Endothelial cell of umbilical vein (primary cell): ENCODE measurements at regions not wholly inside any gene's neighbourhood (a gene's known extent, or its start where the extent isn't known, plus 50 kb on each side); places are given as distances from the start of the nearest gene placed in this dataset.

Experiments used
- BruUV-seq: library from RNA; stranded (reverse); fragments of 400-500 nt; replicated peaks from 2 replicates; lab custom pipeline; 2021; lab: Mats Ljungman, UMichigan
- CTCF ChIA-PET: fragments of 300-600, 350-600 bp; sonication (Branson Sonifier 250); formaldehyde crosslinking; loops from one replicate; lab custom pipeline; 2021; ENCODE audit warnings: antibody characterized with exemption, inconsistent platforms; lab: Charles Lee
- POLR2A ChIA-PET: fragments of 300-600, 350-600 bp; sonication (Branson Sonifier 250); formaldehyde crosslinking; loops from one replicate; lab custom pipeline; 2021; ENCODE audit warnings: antibody characterized with exemption, inconsistent platforms; lab: Charles Lee
- DNase-seq: peaks from one replicate; pipeline ENCODE4 v3.0.0-alpha.2; 2011; ENCODE audit warnings: low read depth, low spot score
- FAIRE-seq: peaks from 2 replicates; lab custom pipeline; 2011; peaks lifted over from hg19 to GRCh38; lab: Jason Lieb, UNC
- H2AFZ ChIP-seq: 2 replicates; pipeline ENCODE4 v1.6.0; 2012; ENCODE audit warnings: low read depth, low read length, control low read depth, inconsistent platforms
- H3K27ac ChIP-seq: 2 replicates; pipeline ENCODE4 v1.5.1; 2011; ENCODE audit warnings: low read depth, mild to moderate bottlenecking, control low read depth, low read length, moderate library complexity; ENCODE audit not compliant: insufficient read depth
- H3K27me3 ChIP-seq, 2 experiments: 2 replicates each; pipeline versions ENCODE4 v1.6.0 to v1.6.1; 2011; ENCODE audit warnings: low read length in 2 of 2, mixed read lengths in 1 of 2; ENCODE audit not compliant: control insufficient read depth in 2 of 2, insufficient read depth in 2 of 2
- H3K36me3 ChIP-seq, 2 experiments: 2 replicates in 1 of 2; 3 replicates in 1 of 2; pipeline ENCODE4 v1.5.1; 2011; ENCODE audit warnings: low read length in 2 of 2, mild to moderate bottlenecking in 1 of 2, moderate library complexity in 1 of 2; ENCODE audit not compliant: control insufficient read depth in 2 of 2, insufficient read depth in 2 of 2; ENCODE audit errors: extremely low read depth in 1 of 2
- H3K4me1 ChIP-seq: 3 replicates; pipeline ENCODE4 v1.5.1; 2011; ENCODE audit warnings: mild to moderate bottlenecking, low read length; ENCODE audit not compliant: control insufficient read depth, insufficient read depth; ENCODE audit errors: extremely low read depth
- H3K4me2 ChIP-seq: 2 replicates; pipeline ENCODE4 v1.6.1; 2011; ENCODE audit warnings: low read length, control low read depth, mixed read lengths; ENCODE audit not compliant: insufficient read depth
- H3K4me3 ChIP-seq, 3 experiments: fragments of 200-600 bp in 1 of 3; sonication (generic), shearing (Covaris generic) in 1 of 3; replicated peaks in 1 of 3; 2 replicates each; pipeline ENCODE4 v1.5.1; 2011 to 2016; ENCODE audit warnings: control low read depth in 3 of 3, low read length in 3 of 3, mild to moderate bottlenecking in 2 of 3, inconsistent platforms in 1 of 3, low read depth in 1 of 3, moderate library complexity in 1 of 3; ENCODE audit not compliant: insufficient read depth in 1 of 3
- H3K79me2 ChIP-seq: 2 replicates; pipeline ENCODE4 v1.6.0; 2012; ENCODE audit warnings: low read length, inconsistent platforms; ENCODE audit not compliant: control insufficient read depth, insufficient read depth
- H3K9ac ChIP-seq: replicated peaks from 2 replicates; pipeline ENCODE3; 2011; ENCODE audit warnings: low read length, control low read depth; ENCODE audit not compliant: insufficient read depth; ENCODE audit errors: extremely low read depth
- H3K9me1 ChIP-seq: replicated peaks from 3 replicates; pipeline ENCODE4 v1.6.0; 2011; ENCODE audit warnings: mild to moderate bottlenecking, low read length; ENCODE audit not compliant: control insufficient read depth, insufficient read depth; ENCODE audit errors: extremely low read depth
- H3K9me3 ChIP-seq: replicated peaks from 2 replicates; pipeline ENCODE4 v1.5.1; 2012; ENCODE audit warnings: low read length, inconsistent platforms; ENCODE audit not compliant: control insufficient read depth, insufficient read depth
- H4K20me1 ChIP-seq: replicated peaks from 2 replicates; pipeline ENCODE3; 2011; ENCODE audit warnings: mild to moderate bottlenecking, low read length; ENCODE audit not compliant: control insufficient read depth, insufficient read depth; ENCODE audit errors: extremely low read depth
- EZH2 ChIP-seq: IDR thresholded peaks from 2 replicates; pipeline ENCODE4 v1.6.1; 2012; ENCODE audit warnings: borderline replicate concordance, low read depth, mild to moderate bottlenecking, moderate library complexity, low read length, inconsistent platforms; ENCODE audit not compliant: severe bottlenecking
- FOS ChIP-seq: IDR thresholded peaks from 2 replicates; pipeline ENCODE4 v1.6.1; 2011; ENCODE audit warnings: mild to moderate bottlenecking, low read length, moderate library complexity, borderline replicate concordance; ENCODE audit not compliant: insufficient read depth
- GATA2 ChIP-seq: IDR thresholded peaks from 2 replicates; pipeline ENCODE4 v1.7.0; 2011; ENCODE audit warnings: low read depth, mild to moderate bottlenecking, moderate library complexity, mixed read lengths, low read length; ENCODE audit not compliant: insufficient read length, insufficient read depth
- JUN ChIP-seq: IDR thresholded peaks from 2 replicates; pipeline ENCODE4 v1.6.1; 2011; ENCODE audit warnings: borderline replicate concordance, low read depth; ENCODE audit not compliant: insufficient read length, insufficient read depth
- MYC ChIP-seq: IDR thresholded peaks from one replicate; pipeline ENCODE4 v1.6.1; 2011; ENCODE audit warnings: mild to moderate bottlenecking, low read depth, low read length
- POLR2A ChIP-seq: IDR thresholded peaks from 2 replicates; pipeline ENCODE4 v1.6.1; 2012; ENCODE audit warnings: low read depth, mild to moderate bottlenecking, control low read depth, low read length
- POLR2AphosphoS5 ChIP-seq: IDR thresholded peaks from 2 replicates; pipeline ENCODE4 v1.6.1; 2012; ENCODE audit warnings: low read depth, mild to moderate bottlenecking, control low read depth, low read length, moderate library complexity; ENCODE audit not compliant: insufficient read depth
- dilution Hi-C: fragments of 300-500 bp; cut with MboI; formaldehyde crosslinking; loops from one replicate; pipeline ENCODE4 v1.15.0; 2019; ENCODE audit warnings: low sequenced_read_pairs; ENCODE audit not compliant: extremely low pct_ligation_motif_present
- intact Hi-C: fragments of 100-400 bp; cut with micrococcal nuclease; formaldehyde crosslinking; loops from one replicate; pipeline ENCODE4 v1.10.0; 2022
- TF ChIP-seq, protein P1 (sequence below), 2 donors: IDR thresholded peaks; 1 replicate in 1 of 2; 2 replicates in 1 of 2; pipeline ENCODE4 v1.5.1; 2011; ENCODE audit warnings: low read length in 2 of 2, mild to moderate bottlenecking in 2 of 2, moderate library complexity in 2 of 2, control low read depth in 1 of 2, inconsistent platforms in 1 of 2, low read depth in 1 of 2; ENCODE audit not compliant: insufficient read depth in 1 of 2; ENCODE audit errors: extremely low read depth in 1 of 2
- TF ChIP-seq, protein P2 (sequence below): IDR thresholded peaks from 2 replicates; pipeline ENCODE4 v1.6.1; 2011; ENCODE audit not compliant: insufficient read depth, insufficient read length

DNA sequence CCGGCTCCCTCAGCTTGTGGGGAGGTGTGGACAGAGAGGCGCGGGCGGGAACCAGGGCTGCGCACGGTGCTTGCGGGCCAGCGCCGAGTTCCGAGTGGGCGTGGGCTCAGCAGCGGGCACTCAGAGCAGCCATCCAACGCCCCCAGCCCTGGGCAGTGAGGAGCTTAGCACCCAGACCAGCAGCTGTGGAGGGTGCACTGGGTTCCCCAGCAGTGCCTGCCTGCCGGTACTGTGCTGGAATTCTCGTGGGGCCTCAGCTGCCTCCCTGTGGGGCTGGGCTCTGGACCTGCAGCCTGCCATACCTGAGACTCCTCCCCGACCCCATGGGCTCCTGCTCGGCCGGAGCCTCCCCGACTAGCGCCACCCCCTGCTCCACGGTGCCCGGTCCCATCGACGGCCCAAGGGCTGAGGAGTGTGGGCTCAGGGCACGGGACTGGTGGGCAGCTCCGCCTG, 92.7 kb downstream of the MANEA start:
- no peak overlapping the region for H3K9ac ChIP-seq
- no TSS peak for BruUV-seq
- TF ChIP-seq, protein P1, sequence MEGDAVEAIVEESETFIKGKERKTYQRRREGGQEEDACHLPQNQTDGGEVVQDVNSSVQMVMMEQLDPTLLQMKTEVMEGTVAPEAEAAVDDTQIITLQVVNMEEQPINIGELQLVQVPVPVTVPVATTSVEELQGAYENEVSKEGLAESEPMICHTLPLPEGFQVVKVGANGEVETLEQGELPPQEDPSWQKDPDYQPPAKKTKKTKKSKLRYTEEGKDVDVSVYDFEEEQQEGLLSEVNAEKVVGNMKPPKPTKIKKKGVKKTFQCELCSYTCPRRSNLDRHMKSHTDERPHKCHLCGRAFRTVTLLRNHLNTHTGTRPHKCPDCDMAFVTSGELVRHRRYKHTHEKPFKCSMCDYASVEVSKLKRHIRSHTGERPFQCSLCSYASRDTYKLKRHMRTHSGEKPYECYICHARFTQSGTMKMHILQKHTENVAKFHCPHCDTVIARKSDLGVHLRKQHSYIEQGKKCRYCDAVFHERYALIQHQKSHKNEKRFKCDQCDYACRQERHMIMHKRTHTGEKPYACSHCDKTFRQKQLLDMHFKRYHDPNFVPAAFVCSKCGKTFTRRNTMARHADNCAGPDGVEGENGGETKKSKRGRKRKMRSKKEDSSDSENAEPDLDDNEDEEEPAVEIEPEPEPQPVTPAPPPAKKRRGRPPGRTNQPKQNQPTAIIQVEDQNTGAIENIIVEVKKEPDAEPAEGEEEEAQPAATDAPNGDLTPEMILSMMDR (IDR thresholded peaks at IDR 0.05; ENCODE audit: extremely low read depth in 1 of 2, insufficient read depth in 1 of 2, low read depth in 1 of 2, low read length in 2 of 2): no peak
- TF ChIP-seq, protein P2, sequence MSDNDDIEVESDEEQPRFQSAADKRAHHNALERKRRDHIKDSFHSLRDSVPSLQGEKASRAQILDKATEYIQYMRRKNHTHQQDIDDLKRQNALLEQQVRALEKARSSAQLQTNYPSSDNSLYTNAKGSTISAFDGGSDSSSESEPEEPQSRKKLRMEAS: no peak
- TF ChIP-seq POLR2AphosphoS5 (no peak), POLR2A (no peak), JUN (no peak), EZH2 (no peak), FOS (no peak), MYC (no peak), GATA2 (no peak)
- no peaks in the 10 kb centered on the region for H3K9me1 ChIP-seq
- no peak overlapping the region for H3K4me3 ChIP-seq
- FAIRE-seq (no peak), DNase-seq (no peak)
- dilution Hi-C loops (no loop called here), intact Hi-C loops (no loop called here)
- no peaks in the 10 kb centered on the region for H3K79me2 ChIP-seq
- no peaks in the 10 kb centered on the region for H3K4me1 ChIP-seq
- no peak overlapping the region for H2AFZ ChIP-seq
- ChIA-PET CTCF (no interaction called here), POLR2A (no interaction called here)
- no peaks in the 10 kb centered on the region for H3K9me3 ChIP-seq
- H3K4me2 ChIP-seq: no peak overlapping the region
- no peaks in the 10 kb centered on the region for H3K36me3 ChIP-seq
- H4K20me1 ChIP-seq: no peaks in the 10 kb centered on the region
- H3K27ac ChIP-seq: no peak overlapping the region
- H3K27me3 ChIP-seq: no peaks in the 10 kb centered on the region
